ENCODE measurements at regions not wholly inside any gene's neighbourhood (a gene's known extent, or its start where the extent isn't known, plus 50 kb on each side); places are given as distances from the start of the nearest gene placed in this dataset.

- Histone ChIP-seq H3K9me3 (no peaks in the 10 kb centered on the region), H3K4me1 (no peaks in the 10 kb centered on the region), H3K27me3 (no peaks in the 10 kb centered on the region), H3K4me3 (no peak overlapping the region), H3K27ac (no peak overlapping the region), H3K36me3 (no peaks in the 10 kb centered on the region)
- WGBS = 87% methylated on average over 2 of the region's 2 CpGs
- no peak for DNase-seq (ENCODE audit: low spot score in 2 of 2)
- TF ChIP-seq EP300 (IDR thresholded peaks at IDR 0.05) (no peak), POLR2AphosphoS5 (IDR thresholded peaks at IDR 0.05) (no peak), POLR2A (IDR thresholded peaks at IDR 0.05) (no peak), CTCF (IDR thresholded peaks at IDR 0.05) (no peak)
Observed at GRCh38 chr1:118262865-118263264, 77.8 kb upstream of the SPAG17 start.

DNA sequence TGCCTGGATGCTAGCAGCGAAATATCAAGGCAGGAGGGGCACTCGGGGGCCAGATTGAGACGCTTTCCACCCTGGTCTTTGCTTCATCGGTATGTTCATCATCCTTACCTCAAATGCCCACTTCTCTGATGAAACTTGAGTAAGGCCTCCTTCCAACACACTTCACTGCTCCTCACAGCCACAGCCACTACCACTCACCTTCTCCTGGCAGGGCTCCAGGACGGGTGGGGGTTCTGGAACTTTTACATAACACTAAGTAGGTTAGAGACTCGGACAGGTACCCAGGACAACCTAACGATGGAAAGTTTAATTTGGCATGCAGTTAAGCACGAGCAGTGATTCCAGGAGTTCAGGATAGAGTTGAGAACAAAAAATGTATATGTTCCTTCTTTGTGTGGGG is 73.9 kb upstream of the SPAG17 start:
- no peaks in the 10 kb centered on the region for H3K4me1 ChIP-seq
- H3K27me3 ChIP-seq = no peaks in the 10 kb centered on the region
- DNase-seq (ENCODE audit: low spot score in 2 of 2) = no peak
- H3K36me3 ChIP-seq = no peaks in the 10 kb centered on the region
- H3K4me3 ChIP-seq = no peak overlapping the region
- H3K9me3 ChIP-seq = no peaks in the 10 kb centered on the region
- WGBS = 68% methylated on average over 8 of the region's 8 CpGs
- no peak overlapping the region for H3K27ac ChIP-seq
- TF ChIP-seq CTCF (IDR thresholded peaks at IDR 0.05) (no peak), POLR2AphosphoS5 (IDR thresholded peaks at IDR 0.05) (no peak), POLR2A (IDR thresholded peaks at IDR 0.05) (no peak), EP300 (IDR thresholded peaks at IDR 0.05) (no peak)

GRCh38 chr1:118257946-118258345 is 72.9 kb upstream of the SPAG17 start:
- TF ChIP-seq CTCF (IDR thresholded peaks at IDR 0.05) = no peak
- TF ChIP-seq POLR2AphosphoS5 (IDR thresholded peaks at IDR 0.05) = no peak
- no peak for TF ChIP-seq POLR2A (IDR thresholded peaks at IDR 0.05)
- TF ChIP-seq EP300 (IDR thresholded peaks at IDR 0.05) = no peak
- H3K27ac ChIP-seq = no peak overlapping the region
- no peaks in the 10 kb centered on the region for H3K9me3 ChIP-seq
- no peak for DNase-seq (ENCODE audit: low spot score in 2 of 2)
- H3K4me3 ChIP-seq = no peak overlapping the region
- H3K36me3 ChIP-seq = no peaks in the 10 kb centered on the region
- no peaks in the 10 kb centered on the region for H3K27me3 ChIP-seq
- no peaks in the 10 kb centered on the region for H3K4me1 ChIP-seq

DNA sequence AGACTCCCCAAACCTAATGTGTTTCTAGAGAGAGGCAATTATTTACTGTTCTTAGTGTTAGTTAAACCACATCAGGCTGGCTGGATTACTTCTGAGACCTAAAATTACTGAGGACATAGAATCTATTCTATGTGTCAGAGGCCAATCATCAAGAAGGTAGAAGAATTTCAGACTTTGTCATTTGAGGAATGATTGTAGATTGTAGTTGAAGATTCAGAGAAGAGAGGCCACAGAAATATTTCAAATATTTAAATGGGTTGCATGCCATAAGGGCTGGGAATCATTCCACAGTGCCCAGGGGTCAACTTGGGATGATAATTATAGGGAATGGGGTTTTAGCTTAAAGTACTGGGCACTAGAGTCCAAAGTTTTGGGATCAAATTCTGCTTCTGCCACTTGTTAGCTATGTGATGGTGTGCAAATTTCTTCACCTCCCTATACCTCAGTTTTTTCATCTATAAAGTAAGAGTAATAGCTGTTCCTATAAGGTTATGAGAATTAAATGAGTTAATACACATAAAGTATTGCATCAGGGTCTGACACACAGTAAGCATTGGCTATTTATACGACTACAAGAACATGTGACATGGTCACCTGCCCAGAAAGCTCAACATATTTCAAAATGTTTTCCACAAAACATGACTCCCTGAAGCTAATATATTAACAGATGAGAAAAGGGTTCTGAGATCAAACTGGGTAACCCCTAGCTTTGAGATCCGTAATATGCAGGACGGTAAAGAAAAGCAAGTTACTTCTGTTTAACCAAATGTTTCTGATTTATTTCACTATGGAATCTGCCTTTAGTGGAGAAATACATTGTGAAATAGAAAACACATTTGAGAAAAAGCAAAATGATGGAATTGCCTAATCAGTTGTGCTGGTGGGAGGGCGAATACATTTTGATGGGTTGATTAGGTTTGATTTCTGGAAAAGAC is 69.7 kb upstream of the SPAG17 start:
- TF ChIP-seq POLR2A (IDR thresholded peaks at IDR 0.05) (no peak), POLR2AphosphoS5 (IDR thresholded peaks at IDR 0.05) (no peak), CTCF (IDR thresholded peaks at IDR 0.05) (no peak), EP300 (IDR thresholded peaks at IDR 0.05) (no peak)
- H3K9me3 ChIP-seq = no peaks in the 10 kb centered on the region
- DNase-seq (ENCODE audit: low spot score in 2 of 2) = no peak
- H3K27ac ChIP-seq = no peak overlapping the region
- no peaks in the 10 kb centered on the region for H3K4me1 ChIP-seq
- no peaks in the 10 kb centered on the region for H3K27me3 ChIP-seq
- 80% methylated on average over 4 of the region's 4 CpGs for WGBS
- no peak overlapping the region for H3K4me3 ChIP-seq
- H3K36me3 ChIP-seq = no peaks in the 10 kb centered on the region

DNA sequence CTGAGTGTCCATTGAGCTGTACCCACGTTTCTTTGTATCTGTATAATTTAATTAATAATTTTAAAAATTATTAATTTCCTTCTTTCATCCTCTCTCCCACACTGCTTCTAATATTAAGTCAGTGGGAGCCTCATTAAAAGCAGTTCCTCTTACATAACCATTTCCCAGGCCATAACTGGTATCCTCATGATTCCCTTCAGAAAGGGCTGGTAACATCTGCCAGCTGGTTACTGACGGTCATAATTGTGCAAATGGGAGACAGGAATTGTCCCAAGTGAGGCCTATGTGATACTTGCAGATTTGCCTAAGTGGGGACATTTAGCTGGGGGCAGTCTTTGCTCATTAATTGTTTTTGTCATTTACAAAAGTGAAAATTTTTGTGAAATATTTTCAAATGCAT is 69.0 kb upstream of the SPAG17 start:
- TF ChIP-seq EP300 (IDR thresholded peaks at IDR 0.05) (no peak), POLR2AphosphoS5 (IDR thresholded peaks at IDR 0.05) (no peak), POLR2A (IDR thresholded peaks at IDR 0.05) (no peak), CTCF (IDR thresholded peaks at IDR 0.05) (no peak)
- H3K4me1 ChIP-seq = no peaks in the 10 kb centered on the region
- H3K9me3 ChIP-seq = no peaks in the 10 kb centered on the region
- 73% methylated on average over 2 of the region's 2 CpGs for WGBS
- no peaks in the 10 kb centered on the region for H3K36me3 ChIP-seq
- no peak overlapping the region for H3K27ac ChIP-seq
- no peaks in the 10 kb centered on the region for H3K27me3 ChIP-seq
- DNase-seq (ENCODE audit: low spot score in 2 of 2) = no peak
- no peak overlapping the region for H3K4me3 ChIP-seq
